Hippocampal formation (tissue), 2 donors: ENCODE measurements at regions not wholly inside any gene's neighbourhood (a gene's known extent, or its start where the extent isn't known, plus 50 kb on each side); places are given as distances from the start of the nearest gene placed in this dataset.
A peak's percentile ranks its signal among the peaks of the same experiment; 100 is the strongest.
"Not testable (repeated sequence)": the region's sequence is repeated elsewhere in the genome, so short reads cannot be mapped to it uniquely, and the experiment has no call there.

Experiments used
- DNase-seq, 2 donors: peaks; one replicate each; lab custom pipeline; 2025; lab: John Stamatoyannopoulos, UW

- DNase-seq: no peak
These were observed 68.1 kb upstream of the GRXCR1 start for GRCh38 chr4:42824278-42824977.

GRCh38 chr4:42821230-42821629 lies 71.3 kb upstream of the GRXCR1 start:
- DNase-seq: no peak

DNA sequence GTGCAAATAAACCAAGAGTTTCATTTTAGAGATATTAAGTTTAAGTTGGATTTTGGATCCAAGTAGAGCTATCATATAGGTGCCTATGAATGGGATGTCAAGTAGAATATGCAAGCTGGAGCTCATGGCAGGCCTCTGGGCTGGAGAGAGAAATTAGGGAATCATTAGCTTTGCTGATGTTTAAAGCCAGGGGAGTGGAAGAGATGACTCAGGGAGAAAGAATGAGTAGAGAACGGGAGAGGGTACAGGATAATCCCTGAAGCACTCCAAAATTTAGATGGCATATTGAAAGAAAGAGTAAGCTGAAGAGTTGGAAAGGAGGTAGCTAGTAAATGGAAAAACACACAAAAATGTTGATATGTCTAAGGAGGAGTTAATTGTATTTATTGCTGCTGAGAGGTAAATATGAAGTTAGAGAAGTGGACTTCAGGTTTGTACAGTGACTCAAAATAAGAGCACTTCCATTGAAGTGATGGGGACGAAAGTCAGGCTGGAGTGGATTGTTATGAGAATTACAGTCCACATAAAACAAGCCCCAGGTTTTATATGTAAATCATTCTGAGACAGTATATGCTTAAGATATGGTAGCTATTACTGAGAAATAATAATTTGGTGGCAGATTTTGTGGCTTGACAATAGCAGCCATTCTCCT lies 72.5 kb upstream of the GRXCR1 start:
- no peak for DNase-seq

- no peak for DNase-seq
These were observed 74.6 kb upstream of the GRXCR1 start for GRCh38 chr4:42817913-42818312.

GRCh38 chr4:42816880-42817400 lies 75.6 kb upstream of the GRXCR1 start:
- no peak for DNase-seq

GRCh38 chr4:42816189-42816879 lies 76.2 kb upstream of the GRXCR1 start:
- DNase-seq: peak in 1 of 2 donors; percentile 8

DNA sequence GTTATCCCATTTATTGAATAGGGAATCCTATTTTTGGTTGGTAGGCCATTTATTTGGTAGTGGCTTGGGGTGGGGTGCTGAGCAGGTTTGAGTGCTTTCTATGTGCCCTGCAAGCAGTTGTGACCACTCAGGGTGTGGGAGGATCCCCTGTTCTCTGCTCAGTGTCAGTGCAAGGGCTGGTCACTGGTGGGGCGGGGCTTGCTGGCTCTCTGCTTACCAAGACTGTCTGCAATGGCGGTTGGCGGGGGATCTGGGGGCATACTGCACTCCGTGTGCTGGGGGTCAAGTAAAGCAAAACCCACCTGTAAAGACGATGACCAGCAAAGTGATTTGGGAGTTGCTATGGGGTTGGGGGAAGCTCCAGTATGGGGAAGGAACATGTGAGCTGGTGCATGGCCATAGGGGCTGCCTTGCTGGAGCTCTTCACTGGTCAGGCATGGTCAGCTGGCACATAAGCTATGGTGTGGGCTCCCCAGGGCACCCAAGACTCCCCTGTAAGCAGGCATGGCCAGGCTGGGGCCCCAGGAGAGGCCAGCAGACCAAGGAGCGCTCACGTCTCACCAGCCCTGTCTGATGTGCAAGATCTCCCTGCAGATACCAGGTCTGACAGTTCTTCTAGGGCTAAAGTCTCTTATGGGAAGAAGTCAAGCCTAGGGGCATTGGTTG lies 83.0 kb upstream of the GRXCR1 start:
- DNase-seq: no peak

GRCh38 chr4:42806303-42806835 lies 86.1 kb upstream of the GRXCR1 start:
- DNase-seq: peak in 1 of 2 donors; percentile 37

DNA sequence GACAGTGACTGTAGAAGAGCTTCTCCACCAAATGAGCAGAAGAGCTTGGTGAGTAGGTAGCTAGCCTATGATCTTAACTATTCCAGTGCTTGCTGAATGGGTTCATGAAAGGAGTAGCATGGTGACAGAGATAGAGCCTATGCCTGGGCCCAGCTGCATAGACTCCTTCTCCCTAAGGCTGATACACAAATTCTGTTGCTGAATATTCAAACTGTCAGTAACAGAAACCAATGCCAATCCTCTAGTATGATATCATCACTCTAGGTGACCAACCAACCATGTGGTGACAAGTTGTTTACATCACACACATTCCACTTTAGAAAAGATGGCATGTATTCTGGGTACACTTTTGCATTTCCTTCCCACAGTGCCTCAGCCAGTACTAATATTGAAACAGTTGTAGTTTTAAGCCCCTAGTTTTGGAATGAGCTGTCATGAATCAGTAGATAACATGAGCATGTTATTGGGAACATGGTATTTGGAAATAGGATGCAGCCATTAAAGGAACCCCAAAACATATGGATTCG lies 103.4 kb upstream of the GRXCR1 start:
- no peak for DNase-seq

GRCh38 chr4:42787079-42787463 lies 105.4 kb upstream of the GRXCR1 start:
- no peak for DNase-seq

DNA sequence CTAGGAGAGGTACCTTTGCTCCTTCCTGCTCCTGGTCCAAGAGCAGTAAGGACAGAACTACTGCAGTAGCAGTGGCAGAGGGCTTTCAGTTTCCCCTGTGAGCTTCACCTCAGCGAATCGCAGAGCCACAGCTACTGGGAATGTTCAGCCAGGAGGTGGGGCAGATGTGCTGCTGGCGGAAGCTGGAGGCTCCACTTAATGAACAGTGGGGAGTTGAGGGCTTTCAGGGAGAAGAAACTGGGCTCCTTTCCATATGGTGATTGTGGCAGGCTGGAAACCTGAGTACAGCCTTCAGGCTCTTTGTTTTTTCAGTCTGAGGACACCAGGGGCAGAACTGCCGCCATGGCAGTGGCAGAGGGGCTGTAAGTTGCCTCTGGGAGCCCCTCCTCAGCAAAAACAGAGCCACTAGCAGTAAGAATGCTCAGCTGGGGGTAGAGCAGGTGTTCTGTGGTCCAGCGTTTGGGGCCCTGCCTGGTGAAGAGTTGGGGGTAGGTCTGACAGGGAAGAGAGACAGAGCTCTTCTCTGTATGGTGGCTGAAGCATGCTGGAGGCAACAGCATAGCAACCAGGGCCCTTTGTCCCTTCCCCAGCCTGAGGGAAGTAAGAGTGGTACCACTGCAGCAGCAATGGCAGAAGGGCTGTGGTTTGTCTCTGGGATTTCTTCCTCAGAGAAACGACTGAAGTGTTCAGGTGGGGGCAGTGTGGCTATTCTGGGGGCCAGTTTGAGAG lies 106.0 kb upstream of the GRXCR1 start:
- DNase-seq: no peak

- no peak for DNase-seq
These were observed 106.7 kb upstream of the GRXCR1 start for GRCh38 chr4:42785817-42786216.

GRCh38 chr4:42781315-42781714 lies 111.2 kb upstream of the GRXCR1 start:
- no peak for DNase-seq

GRCh38 chr4:42778349-42778748 lies 114.2 kb upstream of the GRXCR1 start:
- no peak for DNase-seq

DNA sequence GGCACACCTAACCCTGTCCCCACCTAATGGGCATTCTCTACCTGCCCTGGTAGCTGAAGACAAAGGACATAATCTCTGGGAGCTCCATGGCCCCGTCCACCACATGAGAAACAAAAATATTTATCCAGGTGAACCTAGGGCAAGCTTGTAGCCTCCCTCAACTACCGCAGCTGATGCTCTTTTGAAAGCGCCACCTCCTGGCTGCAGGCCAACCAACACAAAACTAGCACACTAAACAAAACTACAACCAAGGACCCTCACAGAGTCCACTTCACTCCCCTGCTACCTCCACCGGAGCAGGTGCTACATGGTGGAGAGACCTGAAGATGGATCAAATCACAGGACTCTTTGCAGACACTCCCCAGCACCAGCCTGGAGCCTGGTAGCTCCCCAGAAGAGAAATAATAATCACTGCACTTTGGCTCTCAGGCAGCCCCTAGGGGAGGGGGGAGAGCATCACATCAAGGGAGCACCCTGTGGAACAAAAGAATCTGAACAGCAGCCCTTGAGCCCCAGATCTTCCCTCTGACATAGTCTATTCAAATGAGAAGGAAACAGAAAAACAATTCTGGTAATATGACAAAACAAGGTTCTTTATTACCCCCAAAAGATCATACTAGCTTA lies 111.3 kb upstream of the ATP8A1 start:
- DNase-seq: no peak

- DNase-seq: no peak
These were observed 110.8 kb upstream of the ATP8A1 start for GRCh38 chr4:42767669-42768068.

- DNase-seq: no peak
These were observed 104.9 kb upstream of the ATP8A1 start for GRCh38 chr4:42761804-42762203.

GRCh38 chr4:42754965-42755364 lies 98.1 kb upstream of the ATP8A1 start:
- not testable (repeated sequence) for DNase-seq

DNA sequence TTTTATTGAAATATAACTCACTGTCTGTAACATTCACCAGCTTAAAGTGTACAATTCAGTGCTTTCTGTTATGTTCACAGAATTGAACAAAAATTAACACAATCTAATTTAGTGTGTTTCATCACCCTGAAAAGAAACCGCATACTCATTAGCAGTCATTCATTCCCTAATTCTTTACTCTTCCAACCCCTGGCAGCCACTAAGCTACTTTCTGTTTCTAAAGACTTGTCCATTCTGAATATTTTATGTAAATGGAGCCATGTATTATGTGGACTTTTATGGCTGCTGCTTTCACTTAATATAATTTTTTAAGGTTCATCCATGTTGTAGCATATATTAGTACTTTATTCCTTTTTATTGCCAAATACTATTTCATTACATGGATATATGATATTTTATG lies 94.7 kb upstream of the ATP8A1 start:
- no peak for DNase-seq

- no peak for DNase-seq
These were observed 94.0 kb upstream of the ATP8A1 start for GRCh38 chr4:42750856-42751255.

DNA sequence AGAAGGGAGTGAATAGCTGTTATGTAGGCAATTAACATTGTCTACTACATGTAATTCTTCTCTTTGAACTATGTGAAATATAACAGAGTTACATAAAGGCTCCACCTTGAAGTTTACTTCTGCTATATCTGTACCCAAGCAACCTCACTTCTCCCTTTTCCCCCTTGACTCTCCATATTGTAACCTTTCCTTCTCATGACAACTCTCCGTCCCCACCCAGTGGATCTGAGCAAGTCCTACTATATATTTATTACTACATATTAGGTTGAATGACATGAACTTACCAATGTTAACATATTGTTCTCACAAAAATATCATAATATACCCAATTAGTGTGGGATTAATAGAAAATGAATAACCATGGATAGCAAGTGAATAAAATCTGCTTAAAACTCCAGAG lies 93.2 kb upstream of the ATP8A1 start:
- peak in 1 of 2 donors; percentile 62 for DNase-seq
